Mesenchymal stem cell (in vitro differentiated cells and primary cell): ENCODE measurements at regions not wholly inside any gene's neighbourhood (a gene's known extent, or its start where the extent isn't known, plus 50 kb on each side); places are given as distances from the start of the nearest gene placed in this dataset.

Experiments
- DNase-seq: peaks from one replicate; pipeline ENCODE4 v3.0.0-alpha.2; 2013
- H2AFZ ChIP-seq: one replicate; pipeline ENCODE4 v1.6.1; 2013; ENCODE audit warnings: low read depth, mild to moderate bottlenecking, control low read depth, inconsistent platforms, low read length, moderate library complexity
- H2AK5ac ChIP-seq: 2 replicates; pipeline ENCODE4 v1.6.1; 2013; ENCODE audit warnings: low read length, moderate library complexity, mild to moderate bottlenecking, inconsistent platforms; ENCODE audit not compliant: severe bottlenecking
- H2BK120ac ChIP-seq: one replicate; pipeline ENCODE4 v1.6.1; 2013; ENCODE audit warnings: low read depth, mild to moderate bottlenecking, inconsistent platforms, low read length, moderate library complexity
- H2BK12ac ChIP-seq, 2 experiments: one replicate each; pipeline ENCODE4 v1.6.1; 2013; ENCODE audit warnings: inconsistent platforms in 2 of 2, low read length in 2 of 2, mild to moderate bottlenecking in 2 of 2, moderate library complexity in 2 of 2, control low read depth in 1 of 2
- H2BK15ac ChIP-seq: one replicate; pipeline ENCODE4 v1.6.1; 2013; ENCODE audit warnings: mild to moderate bottlenecking, low read depth, inconsistent platforms; ENCODE audit not compliant: poor library complexity, severe bottlenecking
- H2BK5ac ChIP-seq: 2 replicates; pipeline ENCODE4 v1.6.1; 2013; ENCODE audit warnings: low read depth, mild to moderate bottlenecking, low read length, control low read depth, inconsistent platforms; ENCODE audit not compliant: poor library complexity, severe bottlenecking
- H3K14ac ChIP-seq, 2 experiments: one replicate each; pipeline ENCODE4 v1.6.1; 2013; ENCODE audit warnings: inconsistent platforms in 2 of 2, low read length in 2 of 2, control low read depth in 1 of 2, mild to moderate bottlenecking in 1 of 2, moderate library complexity in 1 of 2
- H3K18ac ChIP-seq, 2 experiments: one replicate each; pipeline ENCODE4 v1.6.1; 2013; ENCODE audit warnings: inconsistent platforms in 2 of 2, low read length in 2 of 2, control low read depth in 1 of 2, low read depth in 1 of 2, mild to moderate bottlenecking in 1 of 2
- H3K23ac ChIP-seq, 2 experiments: one replicate each; pipeline ENCODE4 v1.6.1; 2013; ENCODE audit warnings: inconsistent platforms in 2 of 2, low read length in 2 of 2, mild to moderate bottlenecking in 2 of 2, moderate library complexity in 2 of 2, control low read depth in 1 of 2
- H3K27ac ChIP-seq: 2 replicates; pipeline ENCODE4 v1.5.1; 2013; ENCODE audit warnings: mild to moderate bottlenecking, moderate library complexity, low read length, control low read depth, inconsistent platforms; ENCODE audit not compliant: poor library complexity, severe bottlenecking
- H3K27me3 ChIP-seq, 2 experiments: 2 replicates each; pipeline versions ENCODE4 v1.6.1 to v1.7.0; 2013; ENCODE audit warnings: low read length in 2 of 2, mild to moderate bottlenecking in 2 of 2, moderate library complexity in 2 of 2, control low read depth in 1 of 2, inconsistent platforms in 1 of 2; ENCODE audit not compliant: control insufficient read depth in 1 of 2, insufficient read depth in 1 of 2
- H3K36me3 ChIP-seq, 2 experiments: 2 replicates each; pipeline versions ENCODE4 v1.6.1 to v1.7.0; 2013; ENCODE audit warnings: low read length in 2 of 2, control low read depth in 1 of 2, inconsistent platforms in 1 of 2, low read depth in 1 of 2, mild to moderate bottlenecking in 1 of 2; ENCODE audit not compliant: insufficient read depth in 2 of 2, control insufficient read depth in 1 of 2
- H3K4ac ChIP-seq, 2 experiments: one replicate each; pipeline ENCODE4 v1.6.1; 2013; ENCODE audit warnings: inconsistent platforms in 2 of 2, low read length in 2 of 2, mild to moderate bottlenecking in 2 of 2, moderate library complexity in 2 of 2, control low read depth in 1 of 2, low read depth in 1 of 2
- H3K4me1 ChIP-seq: 2 replicates; pipeline ENCODE4 v1.6.1; 2013; ENCODE audit warnings: low read depth, low read length, control low read depth; ENCODE audit not compliant: control insufficient read depth, insufficient read depth
- H3K4me2 ChIP-seq: 2 replicates; pipeline ENCODE4 v1.6.1; 2013; ENCODE audit warnings: low read length, mild to moderate bottlenecking, inconsistent platforms; ENCODE audit not compliant: poor library complexity, severe bottlenecking
- H3K4me3 ChIP-seq, 2 experiments: 2 replicates each; pipeline versions ENCODE4 v1.5.1 to v1.7.0; 2013; ENCODE audit warnings: low read length in 2 of 2, mild to moderate bottlenecking in 2 of 2, control low read depth in 1 of 2, low read depth in 1 of 2; ENCODE audit not compliant: insufficient read depth in 1 of 2
- H3K79me1 ChIP-seq: replicated peaks from 2 replicates; pipeline ENCODE4 v1.6.1; 2013; ENCODE audit warnings: mild to moderate bottlenecking, control low read depth, low read length, inconsistent platforms; ENCODE audit not compliant: poor library complexity, severe bottlenecking
- H3K9ac ChIP-seq: 2 replicates; pipeline ENCODE4 v1.7.0; 2013; ENCODE audit warnings: mild to moderate bottlenecking, low read length, moderate library complexity
- H3K9me3 ChIP-seq: 2 replicates; pipeline ENCODE4 v1.7.0; 2013; ENCODE audit warnings: mild to moderate bottlenecking, low read length; ENCODE audit not compliant: control insufficient read depth
- H4K8ac ChIP-seq: one replicate; pipeline ENCODE4 v1.6.1; 2013; ENCODE audit warnings: inconsistent platforms, mild to moderate bottlenecking, low read length, moderate library complexity
- H4K91ac ChIP-seq: one replicate; pipeline ENCODE4 v1.6.1; 2013; ENCODE audit warnings: mild to moderate bottlenecking, low read length, inconsistent platforms
- WGBS: methylation state at CpG from one replicate; pipeline ENCODE4 v1.1.7; 2013; ENCODE audit warnings: mixed read lengths; 5-methylcytosine and 5-hydroxymethylcytosine counted together

- peaks cover 29% of the 10 kb centered on the region for H3K9me3 ChIP-seq
- no CpG with 5 or more reads among the region's 1 CpG for WGBS
- H2BK12ac ChIP-seq = no peak overlapping the region
Measured at GRCh38 chr11:115820026-115820425, 315.8 kb upstream of the CADM1 start.

GRCh38 chr11:115819014-115819413, 314.8 kb upstream of the CADM1 start:
- no peak overlapping the region for H2BK12ac ChIP-seq
- no peak overlapping the region for H2BK5ac ChIP-seq
- H4K8ac ChIP-seq = no peak overlapping the region
- 45% methylated on average over 3 of the region's 3 CpGs for WGBS
- H3K27ac ChIP-seq = no peak overlapping the region
- H3K4ac ChIP-seq = no peak overlapping the region
- no peaks in the 10 kb centered on the region for H3K27me3 ChIP-seq
- no peak overlapping the region for H3K23ac ChIP-seq
- H3K36me3 ChIP-seq = no peaks in the 10 kb centered on the region
- H3K14ac ChIP-seq = no peak overlapping the region
- DNase-seq = peak; percentile 12
- no peak overlapping the region for H2AFZ ChIP-seq
- H3K18ac ChIP-seq = no peak overlapping the region
- no peak overlapping the region for H3K4me2 ChIP-seq
- H3K4me3 ChIP-seq = no peak overlapping the region
- no peak overlapping the region for H2BK120ac ChIP-seq
- no peak overlapping the region for H2BK15ac ChIP-seq
- H3K4me1 ChIP-seq = no peaks in the 10 kb centered on the region
- peaks cover 29% of the 10 kb centered on the region for H3K9me3 ChIP-seq
- no peaks in the 10 kb centered on the region for H3K79me1 ChIP-seq
- H2AK5ac ChIP-seq = no peak overlapping the region
- H3K9ac ChIP-seq = no peak overlapping the region
- H4K91ac ChIP-seq = no peak overlapping the region

More at GRCh38 chr11:115820026-115820425, 315.8 kb upstream of the CADM1 start:
- H2BK120ac ChIP-seq = no peak overlapping the region
- H3K14ac ChIP-seq = no peak overlapping the region
- no peak overlapping the region for H2AFZ ChIP-seq
- H3K4ac ChIP-seq = no peak overlapping the region
- no peak for DNase-seq
- no peak overlapping the region for H4K8ac ChIP-seq
- H2BK15ac ChIP-seq = no peak overlapping the region
- H3K18ac ChIP-seq = no peak overlapping the region
- H3K27ac ChIP-seq = no peak overlapping the region
- H3K23ac ChIP-seq = no peak overlapping the region
- no peaks in the 10 kb centered on the region for H3K79me1 ChIP-seq
- H3K4me1 ChIP-seq = no peaks in the 10 kb centered on the region
- no peak overlapping the region for H3K4me3 ChIP-seq
- no peaks in the 10 kb centered on the region for H3K36me3 ChIP-seq
- no peak overlapping the region for H3K9ac ChIP-seq
- no peak overlapping the region for H3K4me2 ChIP-seq
- no peak overlapping the region for H2BK5ac ChIP-seq
- no peak overlapping the region for H2AK5ac ChIP-seq
- no peaks in the 10 kb centered on the region for H3K27me3 ChIP-seq
- no peak overlapping the region for H4K91ac ChIP-seq

- H3K23ac ChIP-seq = no peak overlapping the region
- no peak overlapping the region for H3K27ac ChIP-seq
- no peak overlapping the region for H2BK5ac ChIP-seq
- no peak overlapping the region for H2AFZ ChIP-seq
- H2BK12ac ChIP-seq = no peak overlapping the region
- H3K18ac ChIP-seq = no peak overlapping the region
- no peaks in the 10 kb centered on the region for H3K79me1 ChIP-seq
- no peak overlapping the region for H2BK15ac ChIP-seq
- no peak overlapping the region for H2BK120ac ChIP-seq
- H3K4me3 ChIP-seq = no peak overlapping the region
- H4K8ac ChIP-seq = no peak overlapping the region
- H3K9me3 ChIP-seq = peaks cover 35% of the 10 kb centered on the region
- H3K4ac ChIP-seq = no peak overlapping the region
- no peak overlapping the region for H4K91ac ChIP-seq
- H3K4me2 ChIP-seq = no peak overlapping the region
- no peak for DNase-seq
- WGBS = 53% methylated on average over 5 of the region's 6 CpGs
- no peaks in the 10 kb centered on the region for H3K4me1 ChIP-seq
- H3K14ac ChIP-seq = no peak overlapping the region
- H3K27me3 ChIP-seq = no peaks in the 10 kb centered on the region
- H3K9ac ChIP-seq = no peak overlapping the region
- H2AK5ac ChIP-seq = no peak overlapping the region
- no peaks in the 10 kb centered on the region for H3K36me3 ChIP-seq
Measured at GRCh38 chr11:115817844-115818468, 313.7 kb upstream of the CADM1 start.

- Histone ChIP-seq H3K4me1 (no peaks in the 10 kb centered on the region), H3K18ac (no peak overlapping the region), H3K36me3 (no peaks in the 10 kb centered on the region), H3K4me2 (no peak overlapping the region), H4K91ac (no peak overlapping the region), H3K4ac (no peak overlapping the region), H3K23ac (no peak overlapping the region), H2AFZ (no peak overlapping the region), H2AK5ac (no peak overlapping the region), H2BK5ac (no peak overlapping the region), H3K4me3 (no peak overlapping the region), H2BK120ac (no peak overlapping the region), H3K9ac (no peak overlapping the region), H3K27me3 (no peaks in the 10 kb centered on the region), H3K79me1 (no peaks in the 10 kb centered on the region), H4K8ac (no peak overlapping the region), H3K14ac (no peak overlapping the region), H2BK15ac (no peak overlapping the region), H3K9me3 (peaks cover 35% of the 10 kb centered on the region), H2BK12ac (no peak overlapping the region), H3K27ac (no peak overlapping the region)
- no peak for DNase-seq
- 47% methylated on average over 2 of the region's 3 CpGs for WGBS
Measured at GRCh38 chr11:115808351-115808940, 304.2 kb upstream of the CADM1 start.
